ENCODE measurements at regions not wholly inside any gene's neighbourhood (a gene's known extent, or its start where the extent isn't known, plus 50 kb on each side); places are given as distances from the start of the nearest gene placed in this dataset.

DNA sequence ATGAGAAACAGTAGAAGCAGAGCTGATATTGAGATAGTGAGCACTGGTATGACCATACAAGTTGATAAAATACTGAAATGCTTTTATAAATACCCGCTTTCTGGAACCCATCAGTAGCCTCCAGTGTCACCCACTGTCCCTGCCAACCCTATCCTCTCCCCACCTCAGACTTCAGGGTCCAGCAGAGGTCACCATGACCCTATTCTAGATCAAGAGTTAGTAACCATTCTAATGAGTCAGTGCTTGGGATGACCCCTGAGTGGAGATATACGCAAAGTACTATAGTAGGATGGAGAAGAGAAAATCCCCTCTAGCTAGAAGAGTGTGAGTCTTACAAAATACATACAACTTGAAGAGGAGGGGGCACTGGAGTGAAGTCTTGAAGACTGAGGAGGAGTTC, 297.9 kb upstream of the BRINP1 start:
- H3K27ac Mint-ChIP-seq = no peak overlapping the region
- H3K9me3 Mint-ChIP-seq = no peaks in the 10 kb centered on the region
- H3K4me1 Mint-ChIP-seq (ENCODE audit: low read depth) = no peaks in the 10 kb centered on the region
- H3K4me3 Mint-ChIP-seq = no peak overlapping the region
- no peaks in the 10 kb centered on the region for H3K36me3 Mint-ChIP-seq (ENCODE audit: low read depth)
- no peaks in the 10 kb centered on the region for H3K27me3 Mint-ChIP-seq (ENCODE audit: low read depth)

DNA sequence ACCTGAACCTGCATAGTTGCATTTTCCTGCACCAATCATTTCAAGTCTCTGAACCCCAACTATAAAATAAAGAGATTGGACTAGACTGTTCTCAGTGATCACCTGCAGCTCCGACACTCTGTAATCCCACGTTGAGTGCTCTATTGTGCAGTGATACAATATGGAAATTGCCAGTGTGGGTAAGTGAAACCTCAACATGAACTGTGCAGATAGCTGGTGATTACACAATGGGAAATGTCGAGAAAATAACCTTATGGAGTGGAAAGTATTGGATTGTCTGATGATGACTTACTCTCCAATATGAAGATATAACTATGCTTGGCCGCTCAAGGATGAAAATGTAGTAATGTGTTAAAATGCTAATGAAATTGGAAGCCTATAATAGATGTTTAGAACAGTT, 293.1 kb upstream of the BRINP1 start:
- H3K27ac Mint-ChIP-seq = no peak overlapping the region
- no peaks in the 10 kb centered on the region for H3K9me3 Mint-ChIP-seq
- H3K36me3 Mint-ChIP-seq (ENCODE audit: low read depth) = no peaks in the 10 kb centered on the region
- H3K4me3 Mint-ChIP-seq = no peak overlapping the region
- no peaks in the 10 kb centered on the region for H3K4me1 Mint-ChIP-seq (ENCODE audit: low read depth)
- no peaks in the 10 kb centered on the region for H3K27me3 Mint-ChIP-seq (ENCODE audit: low read depth)

DNA sequence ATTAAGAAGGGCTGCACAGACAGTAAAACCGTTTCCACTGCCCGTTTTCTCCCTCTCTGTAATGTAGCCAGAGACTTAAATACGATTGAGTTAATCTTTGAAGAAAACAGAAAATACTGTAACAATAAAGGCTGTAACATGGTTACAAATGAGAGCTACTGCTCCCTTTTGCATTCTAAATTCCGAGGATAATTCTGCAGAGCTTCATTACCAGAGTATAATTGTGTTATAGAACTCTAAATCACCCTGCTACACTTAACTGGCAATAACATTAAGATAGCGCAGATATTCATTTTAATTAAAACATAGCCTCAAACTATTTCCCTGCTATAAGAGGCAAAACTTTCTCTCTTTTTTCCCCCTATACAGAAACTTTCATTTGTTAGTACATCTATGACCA, 283.7 kb upstream of the BRINP1 start:
- no peaks in the 10 kb centered on the region for H3K36me3 Mint-ChIP-seq (ENCODE audit: low read depth)
- no peak overlapping the region for H3K4me3 Mint-ChIP-seq
- H3K4me1 Mint-ChIP-seq (ENCODE audit: low read depth) = no peaks in the 10 kb centered on the region
- H3K9me3 Mint-ChIP-seq = no peaks in the 10 kb centered on the region
- H3K27ac Mint-ChIP-seq = no peak overlapping the region
- no peaks in the 10 kb centered on the region for H3K27me3 Mint-ChIP-seq (ENCODE audit: low read depth)

DNA sequence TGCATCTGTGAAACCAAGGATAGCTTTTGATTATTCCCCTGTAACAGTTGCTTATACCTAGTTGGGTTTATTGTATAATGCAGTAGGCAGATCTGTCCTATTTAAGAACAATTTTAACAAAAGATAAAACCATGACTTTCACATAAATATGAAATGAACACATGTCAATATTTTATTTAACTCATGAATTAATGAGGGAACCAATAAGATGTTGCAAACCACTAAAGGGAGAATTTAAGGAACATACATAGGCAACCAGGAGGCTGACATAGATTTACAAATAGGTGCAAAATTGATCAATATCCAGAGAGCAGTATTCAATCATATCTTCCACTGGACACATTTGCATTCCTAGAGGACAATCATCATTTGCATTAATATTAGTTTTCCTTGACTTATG, 280.0 kb upstream of the BRINP1 start:
- Mint-ChIP-seq H3K4me1 (ENCODE audit: low read depth) (no peaks in the 10 kb centered on the region), H3K27ac (no peak overlapping the region), H3K9me3 (peaks cover 7% of the 10 kb centered on the region)

DNA sequence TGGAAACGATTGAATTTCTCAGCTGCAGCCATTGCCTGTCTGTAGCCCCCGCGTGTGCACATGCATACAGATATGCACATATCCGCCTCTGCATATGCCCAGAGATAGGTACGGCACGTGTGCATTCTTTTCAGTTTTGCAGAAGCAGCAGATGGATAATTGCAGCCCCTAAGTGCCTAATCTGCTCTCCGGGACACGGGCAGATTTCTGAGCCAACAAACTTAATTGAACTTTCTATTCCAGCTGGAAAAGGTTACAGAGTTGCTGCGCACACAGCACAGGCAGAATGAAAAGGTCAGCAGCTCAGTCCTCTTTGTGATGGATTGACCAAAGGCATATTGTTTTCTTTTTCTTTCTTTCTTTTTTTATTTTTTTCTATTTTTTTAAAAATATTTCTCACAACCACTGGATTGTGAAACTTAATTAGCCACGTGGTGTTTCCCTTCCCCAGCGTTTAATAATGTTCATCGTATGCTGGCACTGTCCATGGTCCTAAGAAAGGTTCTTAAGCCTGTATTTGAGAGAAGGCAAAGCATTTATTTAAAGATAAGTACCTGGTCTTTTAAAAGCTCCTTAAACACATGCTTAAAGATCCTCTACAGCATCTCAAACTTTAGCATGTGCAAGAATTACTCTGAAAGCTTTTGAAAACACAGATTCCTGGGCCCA, 270.2 kb upstream of the BRINP1 start:
- Mint-ChIP-seq H3K4me3 (no peak overlapping the region), H3K9me3 (peaks cover 10% of the 10 kb centered on the region), H3K4me1 (ENCODE audit: low read depth) (no peaks in the 10 kb centered on the region), H3K27me3 (ENCODE audit: low read depth) (no peaks in the 10 kb centered on the region), H3K27ac (no peak overlapping the region), H3K36me3 (ENCODE audit: low read depth) (no peaks in the 10 kb centered on the region)

More for the DNA sequence above, 280.0 kb upstream of the BRINP1 start:
- Mint-ChIP-seq H3K36me3 (ENCODE audit: low read depth) (no peaks in the 10 kb centered on the region), H3K27me3 (ENCODE audit: low read depth) (no peaks in the 10 kb centered on the region), H3K4me3 (no peak overlapping the region)

DNA sequence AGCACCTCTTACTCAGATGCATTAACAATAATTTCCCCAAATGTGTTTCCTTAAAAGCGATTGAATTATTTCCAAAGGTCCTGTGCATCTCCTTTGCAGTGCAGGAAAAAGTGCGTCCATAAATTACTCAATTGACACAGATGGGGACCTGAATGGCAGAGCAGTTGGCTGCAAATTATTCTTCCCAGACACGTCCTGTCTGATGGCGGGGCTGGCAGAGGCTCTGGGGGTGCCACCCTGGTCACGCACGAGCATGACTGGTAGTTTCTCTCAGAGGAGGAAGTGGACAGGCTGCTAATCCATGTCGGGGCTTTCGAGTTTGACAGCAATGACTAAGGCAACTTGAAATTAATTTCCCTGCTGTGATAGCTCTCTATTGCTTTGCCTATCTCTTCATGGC, 264.8 kb upstream of the BRINP1 start:
- no peaks in the 10 kb centered on the region for H3K27me3 Mint-ChIP-seq (ENCODE audit: low read depth)
- no peak overlapping the region for H3K4me3 Mint-ChIP-seq
- H3K36me3 Mint-ChIP-seq (ENCODE audit: low read depth) = no peaks in the 10 kb centered on the region
- no peak overlapping the region for H3K27ac Mint-ChIP-seq
- H3K9me3 Mint-ChIP-seq = peaks cover 4% of the 10 kb centered on the region
- no peaks in the 10 kb centered on the region for H3K4me1 Mint-ChIP-seq (ENCODE audit: low read depth)

DNA sequence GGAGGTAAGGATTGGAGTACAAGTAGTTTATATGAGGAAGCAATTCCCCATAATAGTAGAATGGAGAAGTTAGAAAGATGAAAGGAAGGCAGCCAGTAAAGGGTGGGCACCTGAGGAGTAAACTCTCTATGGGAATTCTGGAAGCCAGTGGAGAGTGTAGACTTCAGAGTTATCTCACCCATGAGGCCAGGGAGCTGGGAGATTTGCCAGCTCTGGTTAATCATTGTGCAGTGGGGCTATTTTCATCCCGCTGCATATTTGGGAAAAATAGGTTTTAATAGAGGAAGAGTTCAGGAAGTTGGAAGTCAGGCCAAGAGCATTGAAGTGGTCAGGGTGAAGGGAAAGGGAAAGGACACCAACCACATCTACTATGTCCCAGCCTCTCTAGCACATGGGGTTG, 242.3 kb upstream of the BRINP1 start:
- H3K27me3 Mint-ChIP-seq (ENCODE audit: low read depth) = no peaks in the 10 kb centered on the region
- no peaks in the 10 kb centered on the region for H3K9me3 Mint-ChIP-seq
- H3K27ac Mint-ChIP-seq = no peak overlapping the region
- H3K4me1 Mint-ChIP-seq (ENCODE audit: low read depth) = no peaks in the 10 kb centered on the region
- H3K36me3 Mint-ChIP-seq (ENCODE audit: low read depth) = no peaks in the 10 kb centered on the region
- no peak overlapping the region for H3K4me3 Mint-ChIP-seq

DNA sequence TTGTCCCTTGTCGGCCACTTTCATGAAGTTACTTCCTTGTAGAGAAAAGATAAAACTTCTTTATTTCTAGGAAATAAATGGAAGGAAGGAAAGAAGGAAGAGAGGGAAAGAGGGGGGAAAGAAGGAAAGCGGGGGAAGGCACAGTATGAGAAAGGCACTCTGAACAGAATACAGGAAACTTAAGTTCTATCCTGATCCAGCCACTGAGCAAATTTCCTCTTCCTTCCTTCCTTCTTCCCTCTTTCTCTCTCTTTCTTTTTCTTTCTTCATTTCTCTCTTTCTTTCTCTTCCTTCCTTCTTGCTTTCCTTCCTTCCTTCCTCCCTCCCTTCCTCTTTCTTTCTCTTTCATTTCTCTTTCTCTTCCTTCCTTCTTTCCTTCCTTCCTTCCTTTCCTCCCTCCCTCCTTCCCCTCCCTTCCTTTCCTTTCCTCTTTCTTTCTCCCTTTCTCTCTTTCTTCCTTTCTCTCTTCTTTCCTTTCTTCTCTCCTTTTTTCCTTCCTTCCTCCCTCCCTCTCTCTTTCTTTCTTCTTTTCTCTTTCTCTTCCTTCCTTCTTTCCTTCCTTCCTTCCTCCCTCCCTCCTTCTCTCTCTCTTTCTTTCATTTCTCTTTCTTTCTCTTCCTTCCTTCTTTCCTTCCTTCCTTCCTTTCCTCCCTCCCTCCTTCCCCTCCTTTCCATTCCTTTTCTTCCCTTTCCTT, 240.2 kb upstream of the BRINP1 start:
- no peaks in the 10 kb centered on the region for H3K4me1 Mint-ChIP-seq (ENCODE audit: low read depth)
- H3K27me3 Mint-ChIP-seq (ENCODE audit: low read depth) = no peaks in the 10 kb centered on the region
- peaks cover 3% of the 10 kb centered on the region for H3K9me3 Mint-ChIP-seq
- no peak overlapping the region for H3K4me3 Mint-ChIP-seq
- no peaks in the 10 kb centered on the region for H3K36me3 Mint-ChIP-seq (ENCODE audit: low read depth)
- no peak overlapping the region for H3K27ac Mint-ChIP-seq

DNA sequence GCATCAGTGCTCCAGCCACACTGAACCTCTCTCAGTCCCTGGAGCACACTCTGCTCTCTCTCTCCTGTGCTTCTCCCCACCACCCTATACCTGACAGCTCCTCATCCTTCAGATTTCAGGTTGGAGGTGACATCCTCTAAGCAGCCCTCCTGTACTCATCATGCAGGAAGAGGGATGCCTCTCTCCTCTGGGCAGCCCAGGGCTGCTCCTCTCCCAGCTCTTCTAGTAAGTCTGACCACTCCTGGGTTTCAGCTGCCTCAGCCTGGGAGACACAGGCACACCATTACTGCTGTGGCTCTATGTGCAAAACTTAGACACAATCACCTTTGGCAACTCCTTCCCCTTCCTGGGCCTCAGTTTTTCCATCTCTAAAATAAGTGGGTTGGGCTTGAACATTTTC, 232.4 kb upstream of the BRINP1 start:
- H3K27ac Mint-ChIP-seq = no peak overlapping the region
- H3K4me3 Mint-ChIP-seq = no peak overlapping the region
- no peaks in the 10 kb centered on the region for H3K27me3 Mint-ChIP-seq (ENCODE audit: low read depth)

DNA sequence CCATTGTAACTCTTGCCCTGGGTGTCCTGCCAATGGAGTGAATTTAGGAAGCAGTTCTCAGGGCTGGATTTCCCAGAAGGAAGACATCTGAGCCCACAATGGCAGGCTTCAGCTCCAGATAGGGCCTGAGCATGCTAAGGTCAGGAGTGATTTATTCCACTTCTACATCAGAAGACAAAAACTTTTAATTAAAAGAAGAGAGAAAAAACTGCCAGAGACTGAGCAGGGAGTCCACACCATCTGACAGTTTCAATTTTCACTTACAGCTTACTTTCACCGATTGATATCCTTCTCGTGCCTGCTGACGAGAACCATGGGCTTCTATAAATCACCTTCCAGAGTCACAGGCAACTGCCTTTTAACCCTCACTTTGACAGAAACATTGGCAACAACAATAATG, 228.3 kb upstream of the BRINP1 start:
- H3K9me3 Mint-ChIP-seq = peaks cover 4% of the 10 kb centered on the region
- no peaks in the 10 kb centered on the region for H3K36me3 Mint-ChIP-seq (ENCODE audit: low read depth)
- H3K27me3 Mint-ChIP-seq (ENCODE audit: low read depth) = no peaks in the 10 kb centered on the region
- no peak overlapping the region for H3K4me3 Mint-ChIP-seq
- no peak overlapping the region for H3K27ac Mint-ChIP-seq
- no peaks in the 10 kb centered on the region for H3K4me1 Mint-ChIP-seq (ENCODE audit: low read depth)

More for the DNA sequence above, 232.4 kb upstream of the BRINP1 start:
- H3K36me3 Mint-ChIP-seq (ENCODE audit: low read depth) = no peaks in the 10 kb centered on the region
- peaks cover 8% of the 10 kb centered on the region for H3K9me3 Mint-ChIP-seq
- H3K4me1 Mint-ChIP-seq (ENCODE audit: low read depth) = no peaks in the 10 kb centered on the region

DNA sequence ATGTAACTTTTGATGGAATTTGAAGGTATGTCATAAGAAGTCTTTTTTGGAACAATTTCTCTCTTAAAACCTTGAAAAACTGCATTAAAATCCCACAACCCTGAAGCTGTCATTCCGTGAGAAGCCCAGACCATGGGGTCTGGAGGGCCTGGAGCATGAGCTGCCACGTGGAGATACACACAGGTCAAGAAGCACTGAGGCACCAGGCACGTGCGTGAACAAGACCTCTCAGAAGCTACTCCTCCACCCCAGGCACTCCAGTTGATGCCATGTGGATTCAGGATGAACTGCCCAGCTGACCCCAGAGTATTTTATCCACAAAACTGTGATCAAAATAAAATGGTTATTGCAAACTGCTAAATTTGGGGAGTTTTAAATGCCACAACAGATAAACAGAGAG, 227.5 kb upstream of the BRINP1 start:
- no peaks in the 10 kb centered on the region for H3K4me1 Mint-ChIP-seq (ENCODE audit: low read depth)
- H3K36me3 Mint-ChIP-seq (ENCODE audit: low read depth) = no peaks in the 10 kb centered on the region
- no peak overlapping the region for H3K27ac Mint-ChIP-seq
- H3K9me3 Mint-ChIP-seq = peaks cover 4% of the 10 kb centered on the region
- H3K4me3 Mint-ChIP-seq = no peak overlapping the region
- no peaks in the 10 kb centered on the region for H3K27me3 Mint-ChIP-seq (ENCODE audit: low read depth)

DNA sequence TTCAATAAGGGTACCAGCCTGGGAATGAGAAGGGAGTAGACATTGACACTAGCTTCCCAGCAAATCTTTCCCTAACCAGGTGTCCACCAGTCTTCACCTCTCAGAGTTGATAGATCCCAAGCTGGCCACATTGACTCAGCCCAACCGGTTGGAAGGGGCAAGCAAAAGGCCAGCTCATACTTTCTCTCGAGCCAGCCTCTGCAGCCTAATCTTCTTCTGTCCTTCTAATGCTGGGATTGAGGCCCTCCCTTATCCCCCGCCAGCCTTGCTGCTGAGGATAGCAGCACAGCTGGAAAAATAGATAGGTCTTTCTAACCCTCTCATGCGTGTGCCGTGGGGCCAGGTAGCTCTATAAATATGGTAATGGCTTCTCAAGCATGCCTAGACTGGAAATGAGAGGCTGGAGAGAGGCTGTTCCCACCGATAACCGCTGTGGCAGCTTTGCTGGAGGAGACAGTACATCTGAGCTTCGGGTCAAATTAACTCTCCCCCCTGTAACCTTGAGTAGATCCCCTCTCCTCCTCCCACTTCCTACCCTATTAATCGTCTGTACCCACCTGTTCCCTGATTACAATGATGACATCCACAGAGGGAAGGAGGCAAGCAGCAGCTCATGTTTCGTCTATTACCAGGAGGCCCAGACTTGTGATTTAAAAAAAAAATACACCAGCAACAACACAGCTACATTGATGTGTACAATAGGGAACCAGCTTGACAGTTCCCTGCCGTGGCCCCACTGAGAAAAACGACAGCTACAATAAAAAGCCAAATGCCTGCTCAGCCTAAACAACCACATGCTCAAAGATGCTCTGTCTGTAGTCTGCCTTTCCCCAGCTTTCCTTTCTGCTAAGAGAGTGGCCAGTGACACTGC, 219.9 kb upstream of the BRINP1 start:
- H3K4me1 Mint-ChIP-seq (ENCODE audit: low read depth) = no peaks in the 10 kb centered on the region
- H3K4me3 Mint-ChIP-seq = no peak overlapping the region
- H3K9me3 Mint-ChIP-seq = no peaks in the 10 kb centered on the region
- H3K27ac Mint-ChIP-seq = no peak overlapping the region
- H3K27me3 Mint-ChIP-seq (ENCODE audit: low read depth) = no peaks in the 10 kb centered on the region
- no peaks in the 10 kb centered on the region for H3K36me3 Mint-ChIP-seq (ENCODE audit: low read depth)

DNA sequence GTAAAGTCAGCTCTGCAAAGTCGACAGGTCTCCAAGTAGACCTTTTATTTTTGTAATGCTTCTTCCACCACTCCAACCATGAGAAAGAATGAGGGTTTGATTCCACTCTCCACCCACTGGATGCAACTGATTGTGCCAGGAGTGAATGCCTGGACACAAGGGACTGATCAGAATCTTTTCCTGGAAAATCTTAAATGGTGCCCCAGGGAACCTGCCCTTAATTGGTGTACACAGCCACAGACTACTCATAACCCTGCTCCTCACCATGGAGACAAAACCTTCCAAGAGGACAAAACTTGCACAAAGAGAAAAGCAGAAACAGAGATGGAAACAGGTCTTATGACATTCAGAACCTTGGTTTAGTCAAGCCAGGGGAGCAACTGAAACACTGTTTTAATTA, 208.6 kb upstream of the BRINP1 start:
- no peaks in the 10 kb centered on the region for H3K36me3 Mint-ChIP-seq (ENCODE audit: low read depth)
- no peak overlapping the region for H3K4me3 Mint-ChIP-seq
- H3K9me3 Mint-ChIP-seq = no peaks in the 10 kb centered on the region
- H3K27ac Mint-ChIP-seq = no peak overlapping the region
- no peaks in the 10 kb centered on the region for H3K4me1 Mint-ChIP-seq (ENCODE audit: low read depth)
- no peaks in the 10 kb centered on the region for H3K27me3 Mint-ChIP-seq (ENCODE audit: low read depth)

DNA sequence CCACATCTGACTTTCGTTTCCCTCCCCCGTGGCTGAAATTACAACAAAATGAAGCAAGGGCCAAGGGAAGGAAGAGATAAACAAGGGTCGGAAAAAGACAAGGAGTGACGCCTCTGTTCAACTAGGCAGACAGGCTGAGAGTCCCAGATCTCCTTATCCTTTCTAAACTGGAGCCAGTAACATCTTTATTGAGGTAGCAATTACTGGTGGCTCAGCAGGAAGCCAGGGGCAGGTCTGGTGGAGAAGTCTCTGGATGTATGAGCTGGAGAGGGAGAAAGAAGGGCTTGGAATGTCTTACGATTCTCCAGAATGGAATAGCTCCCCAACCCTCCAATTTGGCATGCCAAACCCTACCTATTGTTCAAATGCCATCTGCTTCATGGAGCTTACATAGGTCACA, 190.8 kb upstream of the BRINP1 start:
- peaks cover 4% of the 10 kb centered on the region for H3K4me1 Mint-ChIP-seq (ENCODE audit: low read depth)
- no peaks in the 10 kb centered on the region for H3K36me3 Mint-ChIP-seq (ENCODE audit: low read depth)
- H3K27me3 Mint-ChIP-seq (ENCODE audit: low read depth) = peaks cover 3% of the 10 kb centered on the region
- no peak overlapping the region for H3K4me3 Mint-ChIP-seq
- H3K9me3 Mint-ChIP-seq = no peaks in the 10 kb centered on the region
- H3K27ac Mint-ChIP-seq = no peak overlapping the region

DNA sequence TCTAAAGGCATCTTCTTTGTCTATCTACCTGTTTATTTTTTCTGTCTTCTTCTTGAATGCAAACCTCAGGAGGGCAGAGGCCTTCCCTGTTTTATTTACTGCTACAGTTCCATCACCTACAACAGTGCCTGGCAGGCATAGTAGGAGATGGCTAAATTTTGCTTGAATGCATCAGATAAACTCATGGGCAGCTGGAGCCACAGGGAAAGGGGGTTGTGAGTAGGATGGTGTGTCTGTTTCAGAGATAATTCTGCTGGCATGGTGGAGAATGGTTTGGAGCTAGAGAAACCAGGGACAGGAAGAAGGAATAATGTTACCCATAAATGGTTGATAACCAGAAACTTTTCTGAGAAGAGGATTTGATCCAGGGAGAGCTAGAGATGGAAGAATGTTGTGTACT, 189.8 kb upstream of the BRINP1 start:
- H3K27me3 Mint-ChIP-seq (ENCODE audit: low read depth) = peaks cover 3% of the 10 kb centered on the region
- no peaks in the 10 kb centered on the region for H3K36me3 Mint-ChIP-seq (ENCODE audit: low read depth)
- no peaks in the 10 kb centered on the region for H3K9me3 Mint-ChIP-seq
- peaks cover 4% of the 10 kb centered on the region for H3K4me1 Mint-ChIP-seq (ENCODE audit: low read depth)
- H3K4me3 Mint-ChIP-seq = no peak overlapping the region
- H3K27ac Mint-ChIP-seq = no peak overlapping the region
